ENCODE measurements at regions not wholly inside any gene's neighbourhood (a gene's known extent, or its start where the extent isn't known, plus 50 kb on each side); places are given as distances from the start of the nearest gene placed in this dataset.

DNA sequence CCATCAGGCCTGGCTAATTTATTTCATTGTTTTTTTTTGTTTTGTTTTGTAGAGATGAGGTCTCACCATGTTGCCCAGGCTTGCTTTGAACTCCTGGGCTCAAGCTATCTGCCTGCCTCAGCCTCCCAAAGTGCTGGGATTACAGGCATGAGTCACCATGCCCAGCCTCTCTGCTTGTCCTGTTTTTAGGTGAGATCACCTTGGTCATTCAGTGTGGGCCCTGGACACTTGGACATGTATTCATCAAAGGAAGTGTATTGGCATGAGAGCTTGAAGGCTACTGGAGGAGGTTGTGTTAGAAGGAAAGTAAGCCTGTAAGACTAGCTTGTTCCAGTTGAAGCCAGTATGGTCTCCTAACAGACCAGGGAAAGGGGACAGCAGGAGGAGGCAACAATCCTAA, 229.2 kb upstream of the RGPD4 start:
- TF ChIP-seq, protein P1, sequence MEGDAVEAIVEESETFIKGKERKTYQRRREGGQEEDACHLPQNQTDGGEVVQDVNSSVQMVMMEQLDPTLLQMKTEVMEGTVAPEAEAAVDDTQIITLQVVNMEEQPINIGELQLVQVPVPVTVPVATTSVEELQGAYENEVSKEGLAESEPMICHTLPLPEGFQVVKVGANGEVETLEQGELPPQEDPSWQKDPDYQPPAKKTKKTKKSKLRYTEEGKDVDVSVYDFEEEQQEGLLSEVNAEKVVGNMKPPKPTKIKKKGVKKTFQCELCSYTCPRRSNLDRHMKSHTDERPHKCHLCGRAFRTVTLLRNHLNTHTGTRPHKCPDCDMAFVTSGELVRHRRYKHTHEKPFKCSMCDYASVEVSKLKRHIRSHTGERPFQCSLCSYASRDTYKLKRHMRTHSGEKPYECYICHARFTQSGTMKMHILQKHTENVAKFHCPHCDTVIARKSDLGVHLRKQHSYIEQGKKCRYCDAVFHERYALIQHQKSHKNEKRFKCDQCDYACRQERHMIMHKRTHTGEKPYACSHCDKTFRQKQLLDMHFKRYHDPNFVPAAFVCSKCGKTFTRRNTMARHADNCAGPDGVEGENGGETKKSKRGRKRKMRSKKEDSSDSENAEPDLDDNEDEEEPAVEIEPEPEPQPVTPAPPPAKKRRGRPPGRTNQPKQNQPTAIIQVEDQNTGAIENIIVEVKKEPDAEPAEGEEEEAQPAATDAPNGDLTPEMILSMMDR (IDR thresholded peaks at IDR 0.05), result no peak
- no peak overlapping the region for H3K27ac ChIP-seq
- DNase-seq (ENCODE audit: low spot score), result no peak
- H3K4me3 ChIP-seq, result no peak overlapping the region

DNA sequence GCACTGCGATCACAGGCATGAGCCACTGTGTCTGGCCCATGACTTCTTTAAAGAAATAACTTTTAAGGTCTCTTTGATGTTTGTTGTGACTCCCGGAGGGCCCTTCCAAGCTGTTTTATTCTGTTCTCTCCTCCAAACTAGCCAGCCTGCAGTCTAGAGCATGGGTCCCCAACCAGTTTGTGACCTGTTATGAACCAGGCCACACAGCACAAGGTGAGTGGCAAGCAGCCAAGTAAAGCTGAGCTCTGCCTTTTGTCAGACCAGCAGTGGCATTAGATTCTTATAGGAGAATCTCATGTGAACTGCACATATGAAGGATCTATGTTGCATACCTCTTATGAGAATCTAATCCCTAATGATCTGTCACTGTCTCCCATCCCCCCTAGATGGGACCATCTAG, 223.9 kb upstream of the RGPD4 start:
- H3K27ac ChIP-seq, result no peak overlapping the region
- DNase-seq (ENCODE audit: low spot score), result no peak
- H3K4me3 ChIP-seq, result no peak overlapping the region
- TF ChIP-seq, protein P1 (IDR thresholded peaks at IDR 0.05), result no peak

DNA sequence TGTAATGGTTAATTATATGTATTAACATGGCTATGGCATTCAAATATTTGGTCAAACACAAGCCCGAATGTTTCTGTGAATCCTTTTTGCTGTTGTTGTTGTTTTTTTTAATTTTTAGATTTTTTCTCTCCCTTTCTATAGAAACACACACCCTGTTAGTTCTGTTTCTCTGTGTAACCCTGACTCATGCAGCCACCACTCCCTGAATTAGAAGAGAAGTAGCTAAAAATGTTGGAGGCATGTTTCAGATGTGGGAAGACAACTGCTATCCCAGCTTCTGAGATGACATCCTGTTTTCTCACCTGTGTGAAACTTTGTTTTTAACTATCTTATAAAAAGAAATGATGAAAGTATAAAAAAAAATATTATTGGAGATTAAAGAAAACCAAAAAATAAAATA, 219.6 kb upstream of the RGPD4 start:
- TF ChIP-seq, protein P1 (IDR thresholded peaks at IDR 0.05), result no peak
- no peak for DNase-seq (ENCODE audit: low spot score)

DNA sequence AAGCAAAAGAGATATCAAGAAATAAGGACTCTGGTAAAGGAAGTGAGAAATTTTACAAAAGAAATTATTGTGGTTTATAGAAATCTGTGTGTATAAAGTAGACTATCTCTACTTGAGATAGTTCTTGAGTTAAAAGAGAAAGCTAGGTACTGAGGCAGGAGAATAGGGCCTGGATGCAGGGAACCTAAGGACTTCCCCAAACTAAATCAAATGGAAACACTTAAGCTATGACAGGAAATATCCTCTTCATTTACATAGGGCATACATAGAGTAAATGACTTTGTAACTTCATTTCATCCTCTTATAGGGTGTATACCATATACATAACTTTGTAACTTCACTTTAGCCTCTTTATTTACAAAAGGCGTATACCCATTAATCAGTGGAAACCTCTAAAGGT, 219.2 kb upstream of the RGPD4 start:
- DNase-seq (ENCODE audit: low spot score), result no peak
- TF ChIP-seq, protein P1 (IDR thresholded peaks at IDR 0.05), result no peak
- H3K27ac ChIP-seq, result no peak overlapping the region
- H3K4me3 ChIP-seq, result no peak overlapping the region

More for the DNA sequence above, 219.6 kb upstream of the RGPD4 start:
- H3K27ac ChIP-seq, result no peak overlapping the region
- H3K4me3 ChIP-seq, result no peak overlapping the region

DNA sequence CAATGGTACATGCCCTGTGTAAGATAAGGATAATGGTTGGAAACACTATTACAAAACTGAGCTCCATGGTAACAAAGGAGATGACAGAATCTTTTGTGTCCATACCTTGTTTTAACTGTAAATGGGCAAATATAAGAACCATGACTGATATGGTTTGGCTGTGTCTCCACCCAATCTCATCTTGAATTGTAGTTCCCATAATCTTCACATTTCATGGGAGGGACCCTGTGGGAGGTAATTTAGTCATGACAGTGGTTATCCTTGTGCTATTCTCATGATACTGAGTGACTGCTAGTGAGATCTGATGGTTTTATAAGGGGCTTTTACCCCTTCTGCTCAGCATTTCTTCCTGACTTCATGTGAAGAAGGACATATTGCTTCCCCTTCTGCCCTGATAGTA, 211.7 kb upstream of the RGPD4 start:
- TF ChIP-seq, protein P1 (IDR thresholded peaks at IDR 0.05), result no peak

DNA sequence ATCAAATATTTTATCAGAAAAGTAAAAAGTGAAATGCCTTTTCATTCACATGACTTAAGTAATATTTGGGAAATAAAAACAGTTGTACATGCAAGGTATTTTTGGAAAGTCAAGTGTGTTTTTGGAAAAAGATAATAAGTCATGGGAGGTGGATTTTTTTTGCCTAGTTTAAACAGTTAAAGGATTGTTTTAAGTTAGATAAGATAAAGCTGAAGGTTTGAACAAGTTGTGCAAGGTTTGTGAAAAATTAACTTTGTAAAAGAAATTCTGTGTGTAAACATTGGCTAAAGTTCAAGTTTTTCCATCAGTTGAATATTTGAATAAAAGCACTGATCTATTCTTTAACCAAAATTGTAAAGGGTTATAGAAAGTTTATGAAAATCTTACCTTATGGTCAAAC, 207.9 kb upstream of the RGPD4 start:
- H3K27ac ChIP-seq, result no peak overlapping the region
- TF ChIP-seq, protein P1 (IDR thresholded peaks at IDR 0.05), result no peak
- no peak for DNase-seq (ENCODE audit: low spot score)
- no peak overlapping the region for H3K4me3 ChIP-seq

More for the DNA sequence above, 211.7 kb upstream of the RGPD4 start:
- no peak overlapping the region for H3K27ac ChIP-seq
- no peak for DNase-seq (ENCODE audit: low spot score)
- H3K4me3 ChIP-seq, result no peak overlapping the region

GRCh38 chr2:107621186-107622165, 205.2 kb upstream of the RGPD4 start:
- no peak overlapping the region for H3K4me3 ChIP-seq
- no peak for DNase-seq (ENCODE audit: low spot score)
- no peak overlapping the region for H3K27ac ChIP-seq
- TF ChIP-seq, protein P1 (IDR thresholded peaks at IDR 0.05), result no peak
